ENCODE measurements at regions not wholly inside any gene's neighbourhood (a gene's known extent, or its start where the extent isn't known, plus 50 kb on each side); places are given as distances from the start of the nearest gene placed in this dataset.
"Not testable (repeated sequence)": the region's sequence is repeated elsewhere in the genome, so short reads cannot be mapped to it uniquely, and the experiment has no call there.

DNA sequence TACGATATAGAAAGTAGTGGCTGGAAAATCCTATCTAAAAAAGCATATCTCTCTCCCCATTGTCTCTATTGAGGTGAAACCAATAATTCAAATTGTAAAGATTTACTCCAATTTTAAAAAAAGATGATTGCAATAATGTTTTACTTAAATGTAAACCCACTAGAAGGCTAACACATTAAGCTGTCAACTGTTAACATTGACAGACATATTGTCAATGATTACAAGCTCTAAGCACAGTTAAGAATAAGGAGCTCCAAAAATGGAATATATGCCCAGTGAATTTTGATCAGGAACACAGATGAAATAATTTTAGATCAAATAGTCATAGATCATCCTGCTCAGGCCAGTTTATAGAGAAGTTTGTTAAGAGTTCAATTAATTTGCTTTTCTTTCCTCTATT lies 123.6 kb upstream of the NETO1 start:
- intact Hi-C loops (cut with DNase I) = no loop called here
- no peak for TF ChIP-seq POLR2A (IDR thresholded peaks at IDR 0.05)
- no peak for TF ChIP-seq CTCF (IDR thresholded peaks at IDR 0.05)
- TF ChIP-seq EP300 (IDR thresholded peaks at IDR 0.05) = no peak
- DNase-seq = no peak
- Histone ChIP-seq H3K4me1 (ENCODE audit: insufficient read depth) (no peaks in the 10 kb centered on the region), H3K9me3 (no peaks in the 10 kb centered on the region), H3K36me3 (no peaks in the 10 kb centered on the region), H3K27me3 (no peaks in the 10 kb centered on the region), H3K4me3 (no peak overlapping the region), H3K27ac (no peak overlapping the region)
- WGBS, 3 donors = 65 to 74% (median 73%) methylated on average over 1 of the region's 1 CpG

GRCh38 chr18:72987570-72987969 lies 119.8 kb upstream of the NETO1 start:
- H3K4me1 ChIP-seq (ENCODE audit: insufficient read depth); H3K36me3 ChIP-seq; intact Hi-C loops (cut with DNase I); H3K4me3 ChIP-seq; H3K9me3 ChIP-seq; DNase-seq; H3K27ac ChIP-seq; H3K27me3 ChIP-seq: not testable (repeated sequence)
- WGBS, 3 donors = 81 to 84% (median 82%) methylated on average over 9 of the region's 9 CpGs

- intact Hi-C loops (cut with DNase I) = no loop called here
- Histone ChIP-seq H3K4me3 (no peak overlapping the region), H3K27ac (no peak overlapping the region), H3K4me1 (ENCODE audit: insufficient read depth) (no peaks in the 10 kb centered on the region), H3K36me3 (no peaks in the 10 kb centered on the region), H3K9me3 (no peaks in the 10 kb centered on the region), H3K27me3 (no peaks in the 10 kb centered on the region)
- TF ChIP-seq CTCF (IDR thresholded peaks at IDR 0.05) (no peak), POLR2A (IDR thresholded peaks at IDR 0.05) (no peak), EP300 (IDR thresholded peaks at IDR 0.05) (no peak)
- WGBS, 3 donors = 68 to 90% (median 82%) methylated on average over 1 of the region's 1 CpG
- no peak for DNase-seq
Measured at GRCh38 chr18:72986103-72986502, 118.3 kb upstream of the NETO1 start.

DNA sequence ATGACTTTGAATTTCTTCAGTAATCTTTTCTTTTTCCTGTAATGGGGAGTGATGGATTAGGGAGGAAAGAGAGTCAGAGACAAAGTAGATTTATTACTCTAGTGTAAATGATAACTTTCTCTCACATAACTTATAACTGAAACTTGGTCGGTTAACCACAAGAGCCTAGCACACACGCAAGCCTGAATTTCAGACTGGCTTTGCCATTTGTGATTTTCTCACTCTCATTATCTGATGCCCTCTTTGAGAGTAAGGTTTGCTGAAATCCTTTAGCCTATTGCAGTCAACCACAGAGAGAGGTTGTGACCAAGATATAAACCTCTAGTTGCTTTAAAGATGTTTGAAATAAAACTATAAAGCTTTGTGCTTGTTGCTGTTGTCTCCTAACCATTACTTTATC lies 117.9 kb upstream of the NETO1 start:
- Histone ChIP-seq H3K4me1 (ENCODE audit: insufficient read depth) (no peaks in the 10 kb centered on the region), H3K4me3 (no peak overlapping the region), H3K27me3 (no peaks in the 10 kb centered on the region), H3K27ac (no peak overlapping the region), H3K9me3 (no peaks in the 10 kb centered on the region), H3K36me3 (no peaks in the 10 kb centered on the region)
- no peak for DNase-seq
- intact Hi-C loops (cut with DNase I) = no loop called here
- TF ChIP-seq EP300 (IDR thresholded peaks at IDR 0.05) = no peak
- no peak for TF ChIP-seq CTCF (IDR thresholded peaks at IDR 0.05)
- no peak for TF ChIP-seq POLR2A (IDR thresholded peaks at IDR 0.05)
- WGBS, 3 donors = 13 to 52% (median 40%) methylated on average over 2 of the region's 2 CpGs

GRCh38 chr18:72984290-72984689 lies 116.5 kb upstream of the NETO1 start:
- TF ChIP-seq EP300 (IDR thresholded peaks at IDR 0.05) (no peak), POLR2A (IDR thresholded peaks at IDR 0.05) (no peak), CTCF (IDR thresholded peaks at IDR 0.05) (no peak)
- intact Hi-C loops (cut with DNase I) = no loop called here
- Histone ChIP-seq H3K27me3 (no peaks in the 10 kb centered on the region), H3K4me3 (no peak overlapping the region), H3K9me3 (no peaks in the 10 kb centered on the region), H3K27ac (no peak overlapping the region), H3K4me1 (ENCODE audit: insufficient read depth) (no peaks in the 10 kb centered on the region), H3K36me3 (no peaks in the 10 kb centered on the region)
- 66 to 81% (median 72%) methylated on average over 2 of the region's 2 CpGs for WGBS, 3 donors
- no peak for DNase-seq
